Keratinocyte (primary cell): ENCODE measurements at regions not wholly inside any gene's neighbourhood (a gene's known extent, or its start where the extent isn't known, plus 50 kb on each side); places are given as distances from the start of the nearest gene placed in this dataset.

Experiments used
- DNase-seq: peaks from one replicate; pipeline ENCODE4 v3.0.0-alpha.2; 2011; ENCODE audit warnings: low read depth, missing footprints, low spot score
- FAIRE-seq: peaks from 2 replicates; lab custom pipeline; 2011; peaks lifted over from hg19 to GRCh38; lab: Jason Lieb, UNC
- H2AFZ ChIP-seq: 2 replicates; pipeline ENCODE4 v1.6.0; 2012; ENCODE audit warnings: low read length, control low read depth, inconsistent platforms; ENCODE audit not compliant: control insufficient read depth
- H3K27ac ChIP-seq: 2 replicates; pipeline ENCODE4 v1.5.1; 2011; ENCODE audit warnings: low read length; ENCODE audit not compliant: control insufficient read depth, insufficient read depth
- H3K27me3 ChIP-seq: 3 replicates; pipeline ENCODE4 v1.6.0; 2011; ENCODE audit warnings: low read length; ENCODE audit not compliant: control insufficient read depth, insufficient read depth; ENCODE audit errors: extremely low read depth
- H3K36me3 ChIP-seq, 2 experiments: 2 replicates in 1 of 2; 3 replicates in 1 of 2; pipeline ENCODE4 v1.5.1; 2011; ENCODE audit warnings: low read length in 2 of 2, mild to moderate bottlenecking in 1 of 2; ENCODE audit not compliant: control insufficient read depth in 2 of 2, insufficient read depth in 2 of 2; ENCODE audit errors: extremely low read depth in 1 of 2
- H3K4me1 ChIP-seq: 3 replicates; pipeline ENCODE4 v1.5.1; 2011; ENCODE audit warnings: low read length; ENCODE audit not compliant: control insufficient read depth, insufficient read depth; ENCODE audit errors: extremely low read depth
- H3K4me2 ChIP-seq: 3 replicates; pipeline ENCODE4 v1.6.0; 2011; ENCODE audit warnings: low read depth, low read length; ENCODE audit not compliant: control insufficient read depth, insufficient read depth; ENCODE audit errors: extremely low read depth
- H3K4me3 ChIP-seq, 3 experiments: fragments of 200-600 bp in 1 of 3; sonication (generic) in 1 of 3; 2 replicates in 2 of 3; 3 replicates in 1 of 3; pipeline ENCODE4 v1.5.1; 2011 to 2016; ENCODE audit warnings: low read length in 3 of 3, mild to moderate bottlenecking in 3 of 3, control low read depth in 2 of 3, inconsistent platforms in 1 of 3, low read depth in 1 of 3, mixed read lengths in 1 of 3, mixed run types in 1 of 3, moderate library complexity in 1 of 3; ENCODE audit not compliant: control insufficient read depth in 2 of 3, insufficient read depth in 2 of 3; ENCODE audit errors: extremely low read depth in 1 of 3
- H3K79me2 ChIP-seq: 2 replicates; pipeline ENCODE4 v1.6.0; 2012; ENCODE audit warnings: low read length; ENCODE audit not compliant: control insufficient read depth, insufficient read depth
- H3K9ac ChIP-seq: 3 replicates; pipeline ENCODE4 v1.6.0; 2011; ENCODE audit warnings: low read length; ENCODE audit not compliant: control insufficient read depth, insufficient read depth; ENCODE audit errors: extremely low read depth
- H3K9me1 ChIP-seq: 3 replicates; pipeline ENCODE4 v1.6.0; 2011; ENCODE audit warnings: low read length; ENCODE audit not compliant: control insufficient read depth, insufficient read depth; ENCODE audit errors: extremely low read depth
- H3K9me3 ChIP-seq: 2 replicates; pipeline ENCODE4 v1.5.1; 2012; ENCODE audit warnings: low read depth, low read length; ENCODE audit not compliant: control insufficient read depth
- H4K20me1 ChIP-seq: 3 replicates; pipeline ENCODE4 v1.6.0; 2011; ENCODE audit warnings: low read length; ENCODE audit not compliant: control insufficient read depth, insufficient read depth; ENCODE audit errors: extremely low read depth
- EZH2 ChIP-seq: IDR thresholded peaks from one replicate; pipeline ENCODE4 v1.6.1; 2012; ENCODE audit warnings: inconsistent platforms, mild to moderate bottlenecking, low read length, moderate library complexity
- dilution Hi-C: fragments of 300-500 bp; cut with MboI; formaldehyde crosslinking; loops from one replicate; pipeline ENCODE4 v1.7.0; 2020; ENCODE audit warnings: low sequenced_read_pairs; ENCODE audit not compliant: extremely low pct_ligation_motif_present
- TF ChIP-seq, protein P1 (sequence below), 3 experiments: IDR thresholded peaks in 1 of 3; conservative IDR thresholded peaks in 1 of 3; optimal IDR thresholded peaks in 1 of 3; 2 replicates in 2 of 3; 3 replicates in 1 of 3; pipeline versions ENCODE3 to v1.5.1; 2011; ENCODE audit warnings: low read length in 3 of 3, mild to moderate bottlenecking in 3 of 3, moderate library complexity in 2 of 3, control low read depth in 1 of 3, inconsistent platforms in 1 of 3; ENCODE audit not compliant: insufficient read depth in 2 of 3; ENCODE audit errors: extremely low read depth in 1 of 3

DNA sequence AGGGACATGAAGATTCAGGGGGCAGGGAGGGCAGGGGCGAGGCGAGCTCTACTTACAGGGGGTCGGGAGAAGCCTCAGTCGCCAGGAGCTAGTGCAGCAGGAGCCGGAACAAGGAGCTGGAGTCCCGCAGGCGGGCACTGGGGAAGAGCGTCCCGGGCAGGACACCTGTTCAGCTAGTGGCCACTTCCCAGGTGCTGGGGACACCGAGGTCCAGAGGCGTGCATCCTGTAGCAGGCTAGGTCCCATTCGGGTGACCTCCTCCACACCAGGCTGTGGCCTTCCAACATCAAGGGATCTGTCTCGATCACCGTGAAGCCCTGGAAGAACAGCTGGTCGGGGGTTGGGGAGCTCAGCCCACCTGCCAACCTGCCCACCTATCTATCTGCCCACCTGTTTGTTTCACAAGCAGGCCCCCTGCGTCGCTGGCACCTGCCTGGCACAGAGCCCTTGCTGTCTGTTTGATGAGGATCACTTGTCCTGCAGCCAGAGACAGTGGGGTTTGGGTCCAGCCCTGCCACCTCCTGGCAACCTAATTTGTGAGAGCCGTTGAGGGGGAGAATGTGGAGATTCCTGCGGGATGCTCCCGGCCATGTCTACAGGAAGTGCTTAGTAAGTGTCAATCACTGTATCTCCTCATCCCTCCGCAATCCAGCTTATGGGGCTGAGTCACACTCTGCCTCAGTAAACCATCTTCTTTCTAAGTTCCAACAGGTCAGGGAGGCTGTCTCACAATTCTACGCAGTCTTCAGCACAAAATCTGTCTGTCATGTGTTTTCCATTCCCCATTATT lies 940.9 kb downstream of the BRD1 start:
- dilution Hi-C loops = no loop called here
- Histone ChIP-seq H3K9me1 (no peaks in the 10 kb centered on the region), H3K36me3 (no peaks in the 10 kb centered on the region), H3K4me2 (no peak overlapping the region), H2AFZ (no peak overlapping the region), H3K27ac (no peak overlapping the region), H3K4me3 (no peak overlapping the region), H4K20me1 (no peaks in the 10 kb centered on the region), H3K9ac (no peak overlapping the region), H3K9me3 (peaks cover 20% of the 10 kb centered on the region), H3K27me3 (no peaks in the 10 kb centered on the region), H3K4me1 (no peaks in the 10 kb centered on the region), H3K79me2 (no peaks in the 10 kb centered on the region)
- no peak for FAIRE-seq
- DNase-seq = no peak
- TF ChIP-seq EZH2 = no peak
- TF ChIP-seq, protein P1, sequence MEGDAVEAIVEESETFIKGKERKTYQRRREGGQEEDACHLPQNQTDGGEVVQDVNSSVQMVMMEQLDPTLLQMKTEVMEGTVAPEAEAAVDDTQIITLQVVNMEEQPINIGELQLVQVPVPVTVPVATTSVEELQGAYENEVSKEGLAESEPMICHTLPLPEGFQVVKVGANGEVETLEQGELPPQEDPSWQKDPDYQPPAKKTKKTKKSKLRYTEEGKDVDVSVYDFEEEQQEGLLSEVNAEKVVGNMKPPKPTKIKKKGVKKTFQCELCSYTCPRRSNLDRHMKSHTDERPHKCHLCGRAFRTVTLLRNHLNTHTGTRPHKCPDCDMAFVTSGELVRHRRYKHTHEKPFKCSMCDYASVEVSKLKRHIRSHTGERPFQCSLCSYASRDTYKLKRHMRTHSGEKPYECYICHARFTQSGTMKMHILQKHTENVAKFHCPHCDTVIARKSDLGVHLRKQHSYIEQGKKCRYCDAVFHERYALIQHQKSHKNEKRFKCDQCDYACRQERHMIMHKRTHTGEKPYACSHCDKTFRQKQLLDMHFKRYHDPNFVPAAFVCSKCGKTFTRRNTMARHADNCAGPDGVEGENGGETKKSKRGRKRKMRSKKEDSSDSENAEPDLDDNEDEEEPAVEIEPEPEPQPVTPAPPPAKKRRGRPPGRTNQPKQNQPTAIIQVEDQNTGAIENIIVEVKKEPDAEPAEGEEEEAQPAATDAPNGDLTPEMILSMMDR (optimal IDR thresholded peaks at IDR 0.05 in 1 of 3, IDR thresholded peaks at IDR 0.05 in 1 of 3, conservative IDR thresholded peaks at IDR 0.05 in 1 of 3; ENCODE audit: extremely low read depth in 1 of 3, insufficient read depth in 2 of 3, low read length in 3 of 3) = no peak

DNA sequence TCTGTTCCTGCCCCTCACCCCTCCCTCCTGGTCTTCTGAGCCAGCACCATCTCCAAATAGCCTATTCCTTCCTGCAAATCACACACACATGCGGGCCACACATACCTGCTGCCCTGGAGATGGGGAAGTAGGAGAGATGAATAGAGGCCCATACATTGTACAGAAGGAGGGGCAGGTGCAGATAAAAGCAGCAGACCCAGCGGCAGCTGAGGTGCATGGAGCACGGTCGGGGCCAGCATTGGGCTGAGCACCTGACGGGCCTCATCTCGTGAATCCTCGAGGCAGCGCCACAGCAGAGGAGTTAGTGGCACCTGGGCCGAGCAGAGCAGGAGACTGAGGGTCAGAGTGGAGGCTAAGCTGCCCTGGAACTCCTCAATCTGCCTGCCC lies 941.8 kb downstream of the BRD1 start:
- no peaks in the 10 kb centered on the region for H4K20me1 ChIP-seq
- no peaks in the 10 kb centered on the region for H3K36me3 ChIP-seq
- no peak overlapping the region for H3K4me3 ChIP-seq
- TF ChIP-seq EZH2 = no peak
- TF ChIP-seq, protein P1 (optimal IDR thresholded peaks at IDR 0.05 in 1 of 3, IDR thresholded peaks at IDR 0.05 in 1 of 3, conservative IDR thresholded peaks at IDR 0.05 in 1 of 3; ENCODE audit: extremely low read depth in 1 of 3, insufficient read depth in 2 of 3, low read length in 3 of 3) = no peak
- peaks cover 24% of the 10 kb centered on the region for H3K9me3 ChIP-seq
- dilution Hi-C loops = no loop called here
- no peaks in the 10 kb centered on the region for H3K27me3 ChIP-seq
- H2AFZ ChIP-seq = no peak overlapping the region
- H3K27ac ChIP-seq = no peak overlapping the region
- no peaks in the 10 kb centered on the region for H3K79me2 ChIP-seq
- no peaks in the 10 kb centered on the region for H3K4me1 ChIP-seq
- H3K9me1 ChIP-seq = no peaks in the 10 kb centered on the region
- H3K9ac ChIP-seq = no peak overlapping the region
- no peak for FAIRE-seq
- DNase-seq = no peak
- no peak overlapping the region for H3K4me2 ChIP-seq
